Urothelium cell line (cell line): ENCODE measurements at regions not wholly inside any gene's neighbourhood (a gene's known extent, or its start where the extent isn't known, plus 50 kb on each side); places are given as distances from the start of the nearest gene placed in this dataset.
"Not testable (repeated sequence)": the region's sequence is repeated elsewhere in the genome, so short reads cannot be mapped to it uniquely, and the experiment has no call there.

Source experiments
- DNase-seq: peaks from one replicate; pipeline ENCODE4 v3.0.0; 2011; ENCODE audit warnings: low spot score, mixed read lengths
- FAIRE-seq: peaks from 2 replicates; lab custom pipeline; 2011; peaks lifted over from hg19 to GRCh38; lab: Jason Lieb, UNC

GRCh38 chr12:95358111-95359083, 115.6 kb upstream of the METAP2 start:
- DNase-seq (no peak), FAIRE-seq (no peak)

GRCh38 chr12:95365912-95366311, 108.0 kb upstream of the METAP2 start:
- no peak for FAIRE-seq
- no peak for DNase-seq

- FAIRE-seq (no peak), DNase-seq (no peak)
Observed at GRCh38 chr12:95368931-95369330, 105.0 kb upstream of the METAP2 start.

- DNase-seq (no peak), FAIRE-seq (no peak)
Observed at GRCh38 chr12:95371571-95371970, 102.4 kb upstream of the METAP2 start.

GRCh38 chr12:95379481-95379880, 94.5 kb upstream of the METAP2 start:
- DNase-seq, FAIRE-seq: not testable (repeated sequence)

GRCh38 chr12:95380334-95380733, 93.6 kb upstream of the METAP2 start:
- not testable (repeated sequence) for FAIRE-seq, DNase-seq

GRCh38 chr12:95380997-95381786, 92.8 kb upstream of the METAP2 start:
- FAIRE-seq (no peak), DNase-seq (no peak)

- FAIRE-seq = not testable (repeated sequence)
Observed at GRCh38 chr12:95383920-95384319, 90.0 kb upstream of the METAP2 start.

GRCh38 chr12:95384785-95385184, 89.2 kb upstream of the METAP2 start:
- DNase-seq (no peak), FAIRE-seq (no peak)

More at GRCh38 chr12:95383920-95384319, 90.0 kb upstream of the METAP2 start:
- not testable (repeated sequence) for DNase-seq

GRCh38 chr12:95385246-95386035, 88.5 kb upstream of the METAP2 start:
- no peak for FAIRE-seq
- peak; percentile 21 for DNase-seq

GRCh38 chr12:95386051-95386450, 87.9 kb upstream of the METAP2 start:
- FAIRE-seq (no peak), DNase-seq (no peak)

- FAIRE-seq, DNase-seq: not testable (repeated sequence)
Observed at GRCh38 chr12:95388260-95388659, 85.7 kb upstream of the METAP2 start.

- FAIRE-seq (no peak), DNase-seq (no peak)
Observed at GRCh38 chr12:95390192-95390591, 83.8 kb upstream of the METAP2 start.

GRCh38 chr12:95390932-95391331, 83.0 kb upstream of the METAP2 start:
- FAIRE-seq (no peak), DNase-seq (no peak)

GRCh38 chr12:95393191-95393790, 80.7 kb upstream of the METAP2 start:
- DNase-seq = no peak
- no peak for FAIRE-seq

- DNase-seq = no peak
- FAIRE-seq = no peak
Observed at GRCh38 chr12:95395696-95396095, 78.3 kb upstream of the METAP2 start.

- DNase-seq (no peak), FAIRE-seq (no peak)
Observed at GRCh38 chr12:95396849-95397468, 77.0 kb upstream of the METAP2 start.

GRCh38 chr12:95397571-95397970, 76.4 kb upstream of the METAP2 start:
- no peak for FAIRE-seq

GRCh38 chr12:95402096-95402495, 71.9 kb upstream of the METAP2 start:
- FAIRE-seq = no peak

More at GRCh38 chr12:95397571-95397970, 76.4 kb upstream of the METAP2 start:
- no peak for DNase-seq

GRCh38 chr12:95408201-95408600, 65.8 kb upstream of the METAP2 start:
- FAIRE-seq (no peak), DNase-seq (no peak)

More at GRCh38 chr12:95402096-95402495, 71.9 kb upstream of the METAP2 start:
- no peak for DNase-seq
